Mesendoderm (in vitro differentiated cells): ENCODE measurements at regions not wholly inside any gene's neighbourhood (a gene's known extent, or its start where the extent isn't known, plus 50 kb on each side); places are given as distances from the start of the nearest gene placed in this dataset.
"Not testable (repeated sequence)": the region's sequence is repeated elsewhere in the genome, so short reads cannot be mapped to it uniquely, and the experiment has no call there.

Source experiments
- DNase-seq: peaks from one replicate; pipeline ENCODE4 v3.0.0; 2013
- H2AK5ac ChIP-seq: 2 replicates; pipeline ENCODE4 v1.6.1; 2013; ENCODE audit warnings: low read length, inconsistent platforms
- H2BK120ac ChIP-seq: 2 replicates; pipeline ENCODE4 v1.6.1; 2013; ENCODE audit warnings: low read depth, mild to moderate bottlenecking, low read length, moderate library complexity, mixed read lengths
- H2BK15ac ChIP-seq: replicated peaks from 2 replicates; pipeline ENCODE4 v1.6.1; 2013; ENCODE audit warnings: low read depth, mild to moderate bottlenecking, moderate library complexity
- H2BK5ac ChIP-seq: 2 replicates; pipeline ENCODE4 v1.6.1; 2013; ENCODE audit warnings: low read length, inconsistent platforms
- H3K18ac ChIP-seq: 2 replicates; pipeline ENCODE4 v1.6.1; 2013; ENCODE audit warnings: mild to moderate bottlenecking, low read length, mixed read lengths
- H3K23ac ChIP-seq: one replicate; pipeline ENCODE4 v1.6.1; 2013; ENCODE audit warnings: low read length
- H3K27ac ChIP-seq: 2 replicates; pipeline ENCODE4 v1.5.1; 2013; ENCODE audit warnings: low read depth, mild to moderate bottlenecking, inconsistent platforms, low read length, moderate library complexity
- H3K27me3 ChIP-seq: 2 replicates; pipeline ENCODE4 v1.6.1; 2013; ENCODE audit warnings: low read length, control low read depth, mild to moderate bottlenecking, inconsistent platforms; ENCODE audit not compliant: insufficient read depth, poor library complexity
- H3K36me3 ChIP-seq: 2 replicates; pipeline ENCODE4 v1.6.1; 2013; ENCODE audit warnings: low read length, inconsistent platforms; ENCODE audit not compliant: control insufficient read depth, insufficient read depth
- H3K4ac ChIP-seq: one replicate; pipeline ENCODE4 v1.6.1; 2013; ENCODE audit warnings: low read depth, mild to moderate bottlenecking, low read length, moderate library complexity
- H3K4me1 ChIP-seq: 2 replicates; pipeline ENCODE4 v1.6.1; 2013; ENCODE audit warnings: low read depth, low read length, inconsistent platforms; ENCODE audit not compliant: control insufficient read depth
- H3K4me2 ChIP-seq: 2 replicates; pipeline ENCODE4 v1.6.1; 2013; ENCODE audit warnings: low read length
- H3K4me3 ChIP-seq: 2 replicates; pipeline ENCODE4 v1.5.1; 2013; ENCODE audit warnings: mild to moderate bottlenecking, low read length
- H3K56ac ChIP-seq: one replicate; pipeline ENCODE4 v1.6.1; 2013; ENCODE audit warnings: low read length
- H3K79me1 ChIP-seq: 2 replicates; pipeline ENCODE4 v1.6.1; 2013; ENCODE audit warnings: low read length, inconsistent platforms
- H3K79me2 ChIP-seq: 2 replicates; pipeline ENCODE4 v1.6.1; 2013; ENCODE audit warnings: mild to moderate bottlenecking, low read length; ENCODE audit not compliant: control insufficient read depth, insufficient read depth
- H3K9ac ChIP-seq: 2 replicates; pipeline ENCODE4 v1.6.1; 2013; ENCODE audit warnings: low read length, inconsistent platforms
- H4K5ac ChIP-seq: one replicate; pipeline ENCODE4 v1.6.1; 2013; ENCODE audit warnings: low read length
- H4K8ac ChIP-seq: one replicate; pipeline ENCODE4 v1.6.1; 2013; ENCODE audit warnings: low read depth, mild to moderate bottlenecking, control low read depth, low read length, moderate library complexity
- WGBS: extraction: QIAGEN DNeasy Blood & Tissue Kit; methylation state at CpG from one replicate; pipeline ENCODE4 v1.1.7; 2013; ENCODE audit warnings: low lambda C conversion rate, missing lambda C conversion rate; ENCODE audit not compliant: insufficient coverage; ENCODE audit errors: extremely low coverage; 5-methylcytosine and 5-hydroxymethylcytosine counted together

DNA sequence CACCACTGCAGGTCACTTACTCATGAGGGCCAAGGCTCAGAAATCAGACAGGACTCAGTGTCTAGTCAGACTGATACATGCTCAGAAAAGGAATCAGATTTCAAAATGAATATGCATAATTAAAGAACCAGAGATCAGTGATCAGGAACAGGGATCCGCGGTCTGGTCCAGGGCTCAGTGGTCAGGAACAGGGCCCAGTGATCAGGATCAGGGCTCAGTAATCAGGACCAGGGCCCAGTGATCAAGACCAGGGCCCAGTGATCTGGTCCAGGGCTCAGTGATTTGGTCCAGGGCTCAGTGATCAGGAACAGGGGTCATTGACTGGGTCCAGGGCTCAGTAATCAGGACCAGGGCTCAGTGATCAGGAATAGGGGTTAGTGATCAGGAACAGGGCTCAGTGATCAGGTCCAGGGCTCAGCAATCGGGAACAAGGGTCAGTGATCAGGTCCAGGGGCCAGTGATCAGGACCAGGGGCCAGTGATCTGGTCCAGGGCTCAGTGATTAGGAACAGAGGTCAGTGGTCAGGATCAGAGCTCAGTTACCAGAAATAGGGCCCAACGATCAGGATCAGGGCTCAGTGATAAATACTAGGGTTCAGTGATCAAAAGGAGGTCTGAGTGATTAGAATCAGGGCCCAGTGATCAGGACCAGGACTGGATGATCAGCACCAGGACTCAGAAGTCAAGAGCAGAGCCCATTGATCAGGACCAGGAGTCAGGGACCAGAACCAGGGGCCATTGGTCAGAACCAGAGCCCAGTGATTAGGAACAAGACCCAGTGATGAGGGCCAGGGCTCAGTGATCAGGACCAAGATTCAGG, 175.3 kb downstream of the TMEM121 start:
- no peaks in the 10 kb centered on the region for H3K79me2 ChIP-seq
- H4K5ac ChIP-seq, result no peak overlapping the region
- H4K8ac ChIP-seq, result no peak overlapping the region
- no peak overlapping the region for H2BK5ac ChIP-seq
- H3K27me3 ChIP-seq, result no peaks in the 10 kb centered on the region
- no peaks in the 10 kb centered on the region for H3K36me3 ChIP-seq
- no peak overlapping the region for H3K4ac ChIP-seq
- no peak overlapping the region for H2AK5ac ChIP-seq
- H3K9ac ChIP-seq, result no peak overlapping the region
- DNase-seq, result no peak
- H2BK120ac ChIP-seq, result no peak overlapping the region
- H3K4me2 ChIP-seq, result no peak overlapping the region
- H3K79me1 ChIP-seq, result no peaks in the 10 kb centered on the region
- no peak overlapping the region for H3K27ac ChIP-seq
- no peak overlapping the region for H3K18ac ChIP-seq
- no peaks in the 10 kb centered on the region for H3K4me1 ChIP-seq
- H2BK15ac ChIP-seq, result no peak overlapping the region
- no CpG with 5 or more reads among the region's 4 CpGs for WGBS
- no peak overlapping the region for H3K56ac ChIP-seq
- no peak overlapping the region for H3K23ac ChIP-seq
- H3K4me3 ChIP-seq, result no peak overlapping the region

DNA sequence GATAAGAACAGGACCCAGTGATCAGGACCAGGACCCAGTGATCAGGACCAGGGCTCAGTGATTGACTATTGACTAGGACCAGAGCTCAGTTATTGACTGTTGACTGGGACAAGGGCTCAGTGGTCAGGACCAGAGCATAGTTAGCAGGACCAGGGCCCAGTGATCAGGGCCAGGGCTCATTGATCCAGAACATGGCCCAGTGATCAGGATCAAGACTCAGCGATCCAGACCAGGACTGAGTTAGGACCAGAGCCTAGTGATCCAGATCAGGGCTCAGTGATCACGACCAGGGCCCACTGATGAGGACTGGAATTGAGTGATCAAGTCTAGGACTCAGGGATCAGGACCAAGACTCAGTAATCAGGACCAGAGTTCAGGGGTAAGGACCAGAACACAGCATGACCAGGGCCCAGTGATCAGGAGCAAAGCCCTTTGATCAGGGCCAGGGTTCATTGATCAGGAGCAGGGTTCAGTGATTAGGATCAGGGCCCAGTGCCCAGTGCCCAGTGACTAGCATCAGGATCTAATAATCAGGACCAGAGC, 176.0 kb downstream of the TMEM121 start:
- H3K4ac ChIP-seq, result no peak overlapping the region
- no peak overlapping the region for H4K5ac ChIP-seq
- no peak overlapping the region for H3K9ac ChIP-seq
- H2BK120ac ChIP-seq, result no peak overlapping the region
- no peak overlapping the region for H3K27ac ChIP-seq
- no peaks in the 10 kb centered on the region for H3K27me3 ChIP-seq
- no peak overlapping the region for H4K8ac ChIP-seq
- H3K79me2 ChIP-seq, result no peaks in the 10 kb centered on the region
- no peak overlapping the region for H3K18ac ChIP-seq
- no peak overlapping the region for H2AK5ac ChIP-seq
- H2BK5ac ChIP-seq, result no peak overlapping the region
- no peak overlapping the region for H2BK15ac ChIP-seq
- H3K4me3 ChIP-seq, result no peak overlapping the region
- no peak overlapping the region for H3K56ac ChIP-seq
- no peak overlapping the region for H3K4me2 ChIP-seq
- H3K36me3 ChIP-seq, result no peaks in the 10 kb centered on the region
- no CpG with 5 or more reads among the region's 2 CpGs for WGBS
- H3K23ac ChIP-seq, result no peak overlapping the region
- no peak for DNase-seq
- no peaks in the 10 kb centered on the region for H3K79me1 ChIP-seq
- no peaks in the 10 kb centered on the region for H3K4me1 ChIP-seq

DNA sequence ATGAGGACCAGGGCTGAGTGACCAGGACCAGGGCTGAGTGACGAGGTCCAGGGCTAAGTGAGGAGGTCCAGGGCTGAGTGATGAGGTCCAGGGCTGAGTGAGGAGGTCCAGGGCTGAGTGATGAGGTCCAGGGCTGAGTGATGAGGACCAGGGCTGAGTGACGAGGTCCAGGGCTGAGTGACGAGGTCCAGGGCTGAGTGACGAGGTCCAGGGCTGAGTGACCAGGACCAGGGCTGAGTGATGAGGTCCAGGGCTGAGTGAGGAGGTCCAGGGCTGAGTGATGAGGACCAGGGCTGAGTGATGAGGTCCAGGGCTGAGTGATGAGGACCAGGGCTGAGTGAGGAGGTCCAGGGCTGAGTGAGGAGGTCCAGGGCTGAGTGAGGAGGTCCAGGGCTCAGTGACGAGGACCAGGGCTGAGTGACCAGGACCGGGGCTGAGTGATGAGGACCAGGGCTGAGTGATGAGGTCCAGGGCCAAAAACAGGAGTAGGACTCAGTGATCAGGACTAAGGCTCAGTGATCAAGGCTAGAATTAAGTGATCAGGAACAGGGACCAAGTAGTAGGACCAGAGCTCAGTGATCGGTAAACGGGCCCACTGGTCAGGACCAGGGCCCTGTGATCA, 176.8 kb downstream of the TMEM121 start:
- H3K4me1 ChIP-seq, DNase-seq, H3K79me1 ChIP-seq, H3K18ac ChIP-seq, H2AK5ac ChIP-seq, H3K27ac ChIP-seq, H3K4ac ChIP-seq, H4K5ac ChIP-seq, H3K36me3 ChIP-seq, H3K56ac ChIP-seq, H2BK5ac ChIP-seq, H2BK120ac ChIP-seq, H3K4me2 ChIP-seq, H3K27me3 ChIP-seq, H3K4me3 ChIP-seq, H2BK15ac ChIP-seq, H3K23ac ChIP-seq, H3K79me2 ChIP-seq, H3K9ac ChIP-seq, H4K8ac ChIP-seq: not testable (repeated sequence)
- WGBS, result no CpG with 5 or more reads among the region's 8 CpGs

DNA sequence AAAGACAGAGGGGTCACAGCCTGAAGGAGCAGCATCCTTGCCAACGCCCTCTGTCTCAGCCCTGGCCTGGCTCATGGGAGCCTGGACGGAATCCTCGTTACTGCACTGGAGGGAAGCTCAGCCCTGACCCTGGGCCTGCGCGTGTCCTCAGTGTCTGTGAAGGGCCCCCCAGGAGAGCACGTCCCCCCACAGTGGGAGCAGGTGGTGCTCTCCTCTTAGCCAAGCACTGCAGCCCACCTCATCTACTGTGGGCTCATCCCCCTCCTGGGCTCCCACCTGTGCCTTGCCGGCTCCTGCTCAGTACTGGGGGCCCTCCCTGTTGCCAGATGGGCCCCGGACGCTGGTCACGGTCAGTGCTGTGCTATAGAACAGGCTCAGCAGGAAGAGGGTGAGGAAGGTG, 177.7 kb downstream of the TMEM121 start:
- H3K27me3 ChIP-seq, H2BK5ac ChIP-seq, H3K23ac ChIP-seq, H3K4me2 ChIP-seq, H3K9ac ChIP-seq, H3K4me1 ChIP-seq, H3K36me3 ChIP-seq, H3K18ac ChIP-seq, H3K79me1 ChIP-seq, H3K27ac ChIP-seq, H4K5ac ChIP-seq, DNase-seq, H2BK120ac ChIP-seq, H2BK15ac ChIP-seq, H3K4ac ChIP-seq, H3K56ac ChIP-seq, H3K4me3 ChIP-seq, H2AK5ac ChIP-seq, H3K79me2 ChIP-seq, H4K8ac ChIP-seq: not testable (repeated sequence)
- no CpG with 5 or more reads among the region's 10 CpGs for WGBS

DNA sequence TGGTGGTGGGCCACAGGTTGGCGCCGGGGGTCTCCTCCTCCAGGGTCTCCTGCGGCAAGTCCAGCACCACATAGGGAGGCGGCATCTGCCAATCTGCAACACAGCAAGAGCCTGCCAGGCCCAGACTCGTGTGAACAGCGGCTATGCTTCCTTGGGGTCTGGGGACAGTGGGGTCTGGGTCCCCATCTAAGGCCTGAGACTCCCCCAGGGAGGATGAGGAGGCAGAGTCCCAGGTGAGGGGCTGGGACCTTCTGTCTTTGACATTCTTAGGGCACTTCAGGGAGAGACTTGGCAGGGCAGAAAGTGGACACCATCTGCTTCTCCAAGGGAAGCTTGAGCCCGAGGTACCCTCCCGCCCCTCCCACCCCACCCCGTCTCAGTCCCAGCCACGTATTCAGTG, 178.1 kb downstream of the TMEM121 start:
- H3K27ac ChIP-seq, result not testable (repeated sequence)

More for the DNA sequence above, 178.1 kb downstream of the TMEM121 start:
- H3K23ac ChIP-seq, H2BK120ac ChIP-seq, H3K79me2 ChIP-seq, H3K36me3 ChIP-seq, H2BK15ac ChIP-seq, H3K18ac ChIP-seq, H3K79me1 ChIP-seq, H3K9ac ChIP-seq, H4K8ac ChIP-seq, H3K4me1 ChIP-seq, H3K4me3 ChIP-seq, H2AK5ac ChIP-seq, H3K27me3 ChIP-seq, H3K56ac ChIP-seq, H3K4ac ChIP-seq, H3K4me2 ChIP-seq, H2BK5ac ChIP-seq, H4K5ac ChIP-seq, DNase-seq: not testable (repeated sequence)
- no CpG with 5 or more reads among the region's 10 CpGs for WGBS
